Tibial nerve (tissue), 4 donors: ENCODE measurements at regions not wholly inside any gene's neighbourhood (a gene's known extent, or its start where the extent isn't known, plus 50 kb on each side); places are given as distances from the start of the nearest gene placed in this dataset.

ENCODE experiments used
- DNase-seq, 2 donors: peaks; one replicate each; pipeline ENCODE4 v3.0.0-alpha.2; 2019; ENCODE audit warnings: low spot score in 2 of 2
- H3K27ac ChIP-seq, 4 donors: fragments of 200-600 bp; sonication (generic) in 3 of 4; one replicate each; pipeline ENCODE4 v1.5.1; 2017 to 2019; ENCODE audit warnings: mild to moderate bottlenecking in 1 of 4
- H3K27me3 ChIP-seq, 2 donors: fragments of 200-600 bp; sonication (generic) in 1 of 2; one replicate each; pipeline versions ENCODE4 v1.5.1 to v1.6.0; 2017 to 2019
- H3K36me3 ChIP-seq, 3 donors: fragments of 200-600 bp; sonication (generic); one replicate each; pipeline ENCODE4 v1.5.1; 2018 to 2019
- H3K4me1 ChIP-seq, 4 donors: fragments of 200-600 bp; sonication (generic) in 3 of 4; one replicate each; pipeline ENCODE4 v1.5.1; 2017 to 2019
- H3K4me3 ChIP-seq, 4 donors: fragments of 200-600 bp; sonication (generic) in 3 of 4; one replicate each; pipeline ENCODE4 v1.5.1; 2017 to 2019; ENCODE audit warnings: mild to moderate bottlenecking in 1 of 4, moderate library complexity in 1 of 4
- H3K9me3 ChIP-seq, 4 donors: fragments of 200-600 bp; sonication (generic) in 3 of 4; one replicate each; pipeline ENCODE4 v1.5.1; 2017 to 2019
- CTCF ChIP-seq, 5 experiments: fragments of 200-600 bp in 3 of 5; fragments of 450-650 bp in 2 of 5; sonication (generic) in 3 of 5; IDR thresholded peaks; one replicate each; pipeline ENCODE4 v1.5.1; 2016 to 2019; ENCODE audit warnings: antibody characterized with exemption in 5 of 5, mild to moderate bottlenecking in 3 of 5, moderate library complexity in 2 of 5
- EP300 ChIP-seq, 2 donors: sonication (generic); formaldehyde crosslinking; IDR thresholded peaks; one replicate each; pipeline ENCODE4 v1.6.1; 2017; ENCODE audit warnings: antibody characterized with exemption in 2 of 2, mild to moderate bottlenecking in 1 of 2
- POLR2A ChIP-seq, 2 donors: fragments of 450-650 bp; IDR thresholded peaks; one replicate each; pipeline ENCODE4 v1.6.1; 2017; ENCODE audit warnings: antibody characterized with exemption in 2 of 2, mild to moderate bottlenecking in 2 of 2, moderate library complexity in 2 of 2
- WGBS, 2 donors: methylation state at CpG; one replicate each; pipeline ENCODE4 v1.1.5; 2018; 5-methylcytosine and 5-hydroxymethylcytosine counted together

DNA sequence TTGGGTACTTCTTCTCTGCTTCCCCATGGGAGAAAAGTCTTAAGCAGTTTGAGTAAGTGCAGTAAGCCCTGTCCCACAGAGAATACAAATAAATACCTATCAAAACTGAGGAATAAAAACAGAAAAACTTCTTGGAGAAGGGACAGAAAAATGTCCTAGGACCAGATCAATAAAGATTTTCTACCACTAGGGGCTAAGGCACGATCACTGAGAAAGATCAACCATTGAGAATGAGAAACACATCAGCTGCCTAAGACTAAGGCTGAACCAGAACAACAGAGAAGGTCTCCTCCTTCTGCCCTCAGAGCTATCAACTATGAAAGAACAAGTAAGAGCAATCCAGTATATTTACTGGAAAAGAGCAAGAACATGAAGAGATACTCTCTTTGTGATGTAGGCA lies 763.6 kb upstream of the LRRTM1 start:
- Histone ChIP-seq H3K27ac (no peak overlapping the region), H3K36me3 (no peaks in the 10 kb centered on the region), H3K4me1 (no peaks in the 10 kb centered on the region), H3K4me3 (no peak overlapping the region), H3K27me3 (no peaks in the 10 kb centered on the region), H3K9me3 (no peaks in the 10 kb centered on the region)
- no peak for DNase-seq
- 61 to 63% methylated on average over 1 of the region's 1 CpG for WGBS, 2 donors
- TF ChIP-seq CTCF (IDR thresholded peaks at IDR 0.05) (no peak), POLR2A (IDR thresholded peaks at IDR 0.05) (no peak), EP300 (IDR thresholded peaks at IDR 0.05) (no peak)

GRCh38 chr2:81061016-81061415 lies 756.5 kb upstream of the LRRTM1 start:
- WGBS, 2 donors = 16 to 21% methylated on average over 2 of the region's 2 CpGs
- Histone ChIP-seq H3K27me3 (no peaks in the 10 kb centered on the region), H3K27ac (no peak overlapping the region), H3K36me3 (no peaks in the 10 kb centered on the region), H3K4me3 (no peak overlapping the region), H3K9me3 (peaks cover 0 to 13% (median 5%) of the 10 kb centered on the region in 4 donors), H3K4me1 (no peaks in the 10 kb centered on the region)
- DNase-seq = no peak
- TF ChIP-seq POLR2A (IDR thresholded peaks at IDR 0.05) = no peak

DNA sequence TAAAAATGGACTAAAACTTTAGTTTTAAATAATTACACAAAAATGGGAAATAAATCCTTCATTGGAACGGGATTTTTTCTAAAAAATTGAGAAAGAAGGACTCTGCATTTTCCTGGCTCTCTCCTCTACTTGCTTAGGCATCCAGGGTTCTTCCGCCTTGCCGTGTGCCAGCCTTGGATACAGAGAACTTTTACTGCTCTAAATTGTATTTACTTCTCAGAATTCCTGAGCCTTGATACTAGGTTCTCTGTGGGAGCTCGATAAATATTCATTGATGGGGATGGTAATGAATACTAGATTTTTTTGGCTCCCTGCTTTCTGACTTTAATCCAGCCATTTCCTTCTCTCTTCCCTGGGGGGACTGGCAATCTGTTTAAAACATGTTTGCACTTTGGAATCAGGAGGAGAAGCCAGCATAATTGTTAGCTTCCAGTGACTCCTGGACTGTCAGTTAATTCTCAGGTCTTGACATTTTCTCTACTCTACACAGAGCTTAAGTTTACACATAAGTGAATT lies 746.1 kb upstream of the LRRTM1 start:
- H3K9me3 ChIP-seq = no peaks in the 10 kb centered on the region
- H3K4me3 ChIP-seq = no peak overlapping the region
- TF ChIP-seq EP300 (IDR thresholded peaks at IDR 0.05) (no peak), CTCF (IDR thresholded peaks at IDR 0.05) (no peak), POLR2A (IDR thresholded peaks at IDR 0.05) (no peak)
- no peak overlapping the region for H3K27ac ChIP-seq
- no peaks in the 10 kb centered on the region for H3K27me3 ChIP-seq
- no peak for DNase-seq
- no peaks in the 10 kb centered on the region for H3K36me3 ChIP-seq
- no peaks in the 10 kb centered on the region for H3K4me1 ChIP-seq
- WGBS, 2 donors = 33 to 51% methylated on average over 4 of the region's 4 CpGs

- 46 to 62% methylated on average over 1 of the region's 1 CpG for WGBS, 2 donors
- Histone ChIP-seq H3K4me1 (no peaks in the 10 kb centered on the region), H3K36me3 (no peaks in the 10 kb centered on the region), H3K27ac (no peak overlapping the region), H3K27me3 (no peaks in the 10 kb centered on the region), H3K9me3 (peaks cover 0 to 1% (median 0%) of the 10 kb centered on the region in 4 donors), H3K4me3 (no peak overlapping the region)
- no peak for DNase-seq
- TF ChIP-seq CTCF (IDR thresholded peaks at IDR 0.05) (no peak), EP300 (IDR thresholded peaks at IDR 0.05) (no peak), POLR2A (IDR thresholded peaks at IDR 0.05) (no peak)
These were observed 739.1 kb upstream of the LRRTM1 start for GRCh38 chr2:81043681-81044080.

GRCh38 chr2:81007104-81007503 lies 702.6 kb upstream of the LRRTM1 start:
- Histone ChIP-seq H3K4me3 (no peak overlapping the region), H3K9me3 (peaks cover 0 to 43% (median 10%) of the 10 kb centered on the region in 4 donors), H3K27ac (no peak overlapping the region), H3K4me1 (no peaks in the 10 kb centered on the region), H3K36me3 (no peaks in the 10 kb centered on the region), H3K27me3 (no peaks in the 10 kb centered on the region)
- WGBS, 2 donors = 70 to 74% methylated on average over 2 of the region's 2 CpGs
- TF ChIP-seq CTCF (IDR thresholded peaks at IDR 0.05) (no peak), EP300 (IDR thresholded peaks at IDR 0.05) (no peak), POLR2A (IDR thresholded peaks at IDR 0.05) (no peak)
- no peak for DNase-seq

- peaks cover 0 to 52% (median 10%) of the 10 kb centered on the region in 4 donors for H3K9me3 ChIP-seq
- WGBS, 2 donors = 82 to 84% methylated on average over 2 of the region's 2 CpGs
These were observed 698.4 kb upstream of the LRRTM1 start for GRCh38 chr2:81002906-81003305.

More at GRCh38 chr2:81002906-81003305, 698.4 kb upstream of the LRRTM1 start:
- H3K4me3 ChIP-seq = no peak overlapping the region
- H3K36me3 ChIP-seq = no peaks in the 10 kb centered on the region
- no peak for TF ChIP-seq POLR2A (IDR thresholded peaks at IDR 0.05)
- H3K27ac ChIP-seq = no peak overlapping the region
- H3K4me1 ChIP-seq = no peaks in the 10 kb centered on the region
- no peak for DNase-seq
- H3K27me3 ChIP-seq = no peaks in the 10 kb centered on the region
